Astrocyte (in vitro differentiated cells and primary cell): ENCODE measurements at regions not wholly inside any gene's neighbourhood (a gene's known extent, or its start where the extent isn't known, plus 50 kb on each side); places are given as distances from the start of the nearest gene placed in this dataset.

Experiments used
- CTCF ChIP-seq: IDR thresholded peaks from 2 replicates; pipeline ENCODE4 v1.5.1; 2011; ENCODE audit warnings: low read depth, mild to moderate bottlenecking, inconsistent platforms, low read length, moderate library complexity; ENCODE audit not compliant: insufficient read depth
- EZH2 ChIP-seq: IDR thresholded peaks from 2 replicates; pipeline ENCODE4 v1.6.1; 2012; ENCODE audit warnings: mild to moderate bottlenecking, low read length, inconsistent platforms; ENCODE audit not compliant: insufficient read depth

GRCh38 chr7:85805656-85806055 is 618.8 kb upstream of the SEMA3D start:
- TF ChIP-seq CTCF (no peak), EZH2 (no peak)
